Ovary (tissue), 7 donors: ENCODE measurements at regions not wholly inside any gene's neighbourhood (a gene's known extent, or its start where the extent isn't known, plus 50 kb on each side); places are given as distances from the start of the nearest gene placed in this dataset.

Experiments
- DNase-seq, 5 donors: peaks; one replicate each; pipeline ENCODE4 v3.0.0-alpha.2; 2019 to 2020
- H3K27ac ChIP-seq, 2 donors: fragments of 200-600 bp; one replicate each; pipeline versions ENCODE4 v1.5.1 to v1.8.0; 2019 to 2022
- H3K27me3 ChIP-seq: fragments of 200-600 bp; one replicate; pipeline ENCODE4 v1.8.0; 2022
- H3K36me3 ChIP-seq: fragments of 200-600 bp; sonication (generic); one replicate; pipeline ENCODE4 v1.5.1; 2019
- H3K4me1 ChIP-seq: one replicate; pipeline ENCODE4 v1.8.1; 2013; ENCODE audit warnings: mild to moderate bottlenecking, moderate library complexity; ENCODE audit not compliant: insufficient read depth
- H3K4me3 ChIP-seq: fragments of 200-600 bp; sonication (generic); one replicate; pipeline ENCODE4 v1.5.1; 2017
- H3K9me3 ChIP-seq, 2 donors: fragments of 200-600 bp in 1 of 2; sonication (generic) in 1 of 2; one replicate each; pipeline versions ENCODE4 v1.5.1 to v1.8.1; 2013 to 2019; ENCODE audit warnings: mild to moderate bottlenecking in 1 of 2, moderate library complexity in 1 of 2
- EP300 ChIP-seq: sonication (generic); formaldehyde crosslinking; IDR thresholded peaks from one replicate; pipeline ENCODE4 v1.6.1; 2017; ENCODE audit warnings: antibody characterized with exemption
- POLR2A ChIP-seq: fragments of 450-650 bp; IDR thresholded peaks from one replicate; pipeline ENCODE4 v1.6.1; 2017; ENCODE audit warnings: antibody characterized with exemption, mild to moderate bottlenecking, moderate library complexity
- WGBS, 3 donors: extraction: QIAGEN DNeasy Blood & Tissue Kit in 1 of 3; methylation state at CpG; one replicate each; pipeline versions ENCODE4 v1.1.5 to v1.1.7; 2013 to 2017; 5-methylcytosine and 5-hydroxymethylcytosine counted together
- intact Hi-C, 4 donors: fragments of 100-400 bp; cut with DNase I; formaldehyde crosslinking; loops; one replicate each; pipeline versions ENCODE4 v1.11.0 to v1.15.1; 2022 to 2023
- TF ChIP-seq, protein P1 (sequence below), 3 donors: fragments of 450-650 bp in 2 of 3; fragments of 200-600 bp in 1 of 3; IDR thresholded peaks; one replicate each; pipeline versions ENCODE4 v1.5.1 to v1.8.0; 2016 to 2022; ENCODE audit warnings: antibody characterized with exemption in 3 of 3, mild to moderate bottlenecking in 1 of 3
- donor health status: DM: no; HTN: no; CAD: no; lungs with moderate emphysema.
- donor health status: DM: no; HTN: no; CAD: no.
- donor health status: Bipolar disorder and iron deficiency.
- donor health status: DM: no; HTN: no; CAD: no.
- donor health status: DM: yes; HTN: yes; CAD: no.

DNA sequence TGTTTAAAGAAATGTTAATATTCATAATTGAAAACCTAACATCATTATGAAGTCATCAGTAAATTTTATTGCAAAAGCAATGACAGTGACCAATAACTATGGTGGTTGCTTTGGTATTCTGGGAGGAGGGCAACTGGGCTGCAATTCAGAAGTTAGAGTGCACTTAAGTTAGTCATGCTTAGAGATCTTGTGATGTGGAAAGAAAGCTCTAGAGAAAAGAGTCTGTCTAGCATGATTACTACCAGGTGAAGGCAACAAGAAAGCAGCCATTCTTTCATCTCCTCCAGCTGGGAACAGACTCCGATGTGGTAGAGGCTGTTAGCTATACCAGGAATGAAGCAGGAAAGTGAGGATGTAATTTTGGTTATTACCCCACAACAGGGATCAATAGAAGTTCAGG lies 625.6 kb downstream of the SI start:
- no peak for DNase-seq
- TF ChIP-seq POLR2A (no peak), EP300 (no peak)
- TF ChIP-seq, protein P1, sequence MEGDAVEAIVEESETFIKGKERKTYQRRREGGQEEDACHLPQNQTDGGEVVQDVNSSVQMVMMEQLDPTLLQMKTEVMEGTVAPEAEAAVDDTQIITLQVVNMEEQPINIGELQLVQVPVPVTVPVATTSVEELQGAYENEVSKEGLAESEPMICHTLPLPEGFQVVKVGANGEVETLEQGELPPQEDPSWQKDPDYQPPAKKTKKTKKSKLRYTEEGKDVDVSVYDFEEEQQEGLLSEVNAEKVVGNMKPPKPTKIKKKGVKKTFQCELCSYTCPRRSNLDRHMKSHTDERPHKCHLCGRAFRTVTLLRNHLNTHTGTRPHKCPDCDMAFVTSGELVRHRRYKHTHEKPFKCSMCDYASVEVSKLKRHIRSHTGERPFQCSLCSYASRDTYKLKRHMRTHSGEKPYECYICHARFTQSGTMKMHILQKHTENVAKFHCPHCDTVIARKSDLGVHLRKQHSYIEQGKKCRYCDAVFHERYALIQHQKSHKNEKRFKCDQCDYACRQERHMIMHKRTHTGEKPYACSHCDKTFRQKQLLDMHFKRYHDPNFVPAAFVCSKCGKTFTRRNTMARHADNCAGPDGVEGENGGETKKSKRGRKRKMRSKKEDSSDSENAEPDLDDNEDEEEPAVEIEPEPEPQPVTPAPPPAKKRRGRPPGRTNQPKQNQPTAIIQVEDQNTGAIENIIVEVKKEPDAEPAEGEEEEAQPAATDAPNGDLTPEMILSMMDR (IDR thresholded peaks at IDR 0.05), result no peak
- intact Hi-C loops, result no loop called here
- 88 to 95% (median 90%) methylated on average over 1 of the region's 1 CpG for WGBS, 3 donors
- H3K4me3 ChIP-seq, result no peak overlapping the region
- no peaks in the 10 kb centered on the region for H3K9me3 ChIP-seq
- no peaks in the 10 kb centered on the region for H3K36me3 ChIP-seq
- H3K27me3 ChIP-seq, result no peaks in the 10 kb centered on the region
- no peaks in the 10 kb centered on the region for H3K4me1 ChIP-seq
- H3K27ac ChIP-seq, result no peak overlapping the region

DNA sequence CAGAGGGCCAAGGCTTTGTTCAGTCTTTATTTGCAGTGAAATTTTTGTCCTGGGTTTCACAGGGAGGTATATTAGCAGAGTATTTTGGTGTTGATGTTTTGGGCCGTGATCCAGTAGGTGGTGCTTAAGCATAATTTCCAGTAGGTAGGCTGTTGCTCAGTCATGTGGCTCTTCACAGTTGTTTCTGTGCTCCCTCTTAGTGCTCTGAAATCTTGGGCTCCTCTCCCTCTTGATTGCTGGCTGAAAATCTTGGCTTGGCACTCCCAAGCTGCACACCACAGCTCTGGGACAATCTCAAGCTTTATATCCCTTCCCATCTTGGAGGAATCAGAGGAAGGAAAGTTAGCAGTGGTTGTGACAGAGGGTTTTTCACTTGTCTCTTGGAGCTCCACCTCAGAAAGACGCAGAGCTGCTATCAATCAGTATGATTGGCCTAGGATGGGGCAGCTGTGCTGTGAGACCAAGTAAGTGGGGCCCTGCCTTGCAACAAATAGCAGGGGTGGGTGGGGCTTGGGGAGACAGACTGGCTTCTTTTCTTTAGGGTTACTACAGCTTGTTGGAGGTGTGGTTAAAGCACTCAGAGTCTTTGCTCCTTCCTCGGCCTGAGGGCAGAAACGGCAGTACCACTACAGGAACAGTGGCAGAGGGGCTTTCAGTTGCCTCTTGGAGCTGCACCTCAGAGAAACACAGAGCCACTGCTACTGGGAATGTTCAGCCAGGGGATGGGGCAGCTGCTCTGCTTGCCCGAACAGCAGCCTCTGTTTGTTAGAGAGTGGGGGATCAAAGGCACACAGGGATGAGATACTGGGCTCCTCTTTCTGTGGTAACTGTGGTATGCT lies 627.0 kb downstream of the SI start:
- Histone ChIP-seq H3K36me3 (no peaks in the 10 kb centered on the region), H3K27me3 (no peaks in the 10 kb centered on the region), H3K27ac (no peak overlapping the region), H3K4me3 (no peak overlapping the region), H3K9me3 (no peaks in the 10 kb centered on the region), H3K4me1 (no peaks in the 10 kb centered on the region)
- intact Hi-C loops, result no loop called here
- TF ChIP-seq POLR2A (no peak), EP300 (no peak)
- TF ChIP-seq, protein P1 (IDR thresholded peaks at IDR 0.05), result no peak
- DNase-seq, result peak in 2 of 5 donors; percentile 29 to 43
- WGBS, 3 donors, result 66 to 81% (median 76%) methylated on average over 5 of the region's 5 CpGs

DNA sequence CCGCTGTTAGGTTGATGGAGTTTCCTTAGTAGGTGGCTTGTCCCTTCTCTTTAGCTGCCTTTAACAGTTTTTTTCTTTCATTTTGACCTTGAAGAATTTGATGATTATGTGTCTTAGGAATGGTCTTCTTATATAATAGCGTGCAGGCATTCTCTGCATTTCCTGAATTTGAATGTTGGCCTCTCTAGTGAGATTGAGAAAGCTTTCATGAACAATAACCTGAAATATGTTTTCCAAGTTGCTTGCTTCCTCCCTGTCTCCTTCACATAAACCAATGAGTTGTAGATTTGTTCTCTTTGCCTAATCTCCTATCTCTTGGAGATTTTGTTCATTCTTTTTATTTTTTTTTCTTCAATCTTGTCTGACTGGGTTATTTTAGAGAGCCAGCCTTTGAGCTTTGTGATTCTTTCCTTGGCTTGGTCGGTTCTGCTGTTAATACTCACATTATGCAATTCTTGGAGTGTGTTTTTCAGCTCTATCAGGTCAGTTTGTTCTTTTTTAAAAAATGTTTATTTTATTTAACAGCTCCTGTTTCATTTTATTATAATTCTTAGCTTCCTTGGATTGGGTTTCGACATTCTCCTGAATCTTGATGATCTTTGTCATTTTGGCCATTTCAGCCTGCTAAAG lies 627.9 kb downstream of the SI start:
- Histone ChIP-seq H3K27ac (no peak overlapping the region), H3K9me3 (no peaks in the 10 kb centered on the region), H3K36me3 (no peaks in the 10 kb centered on the region), H3K4me1 (no peaks in the 10 kb centered on the region), H3K4me3 (no peak overlapping the region), H3K27me3 (no peaks in the 10 kb centered on the region)
- DNase-seq, result no peak
- TF ChIP-seq, protein P1 (IDR thresholded peaks at IDR 0.05), result no peak
- TF ChIP-seq EP300 (no peak), POLR2A (no peak)
- 20 to 24% (median 22%) methylated on average over 4 of the region's 4 CpGs for WGBS, 3 donors
- intact Hi-C loops, result no loop called here

DNA sequence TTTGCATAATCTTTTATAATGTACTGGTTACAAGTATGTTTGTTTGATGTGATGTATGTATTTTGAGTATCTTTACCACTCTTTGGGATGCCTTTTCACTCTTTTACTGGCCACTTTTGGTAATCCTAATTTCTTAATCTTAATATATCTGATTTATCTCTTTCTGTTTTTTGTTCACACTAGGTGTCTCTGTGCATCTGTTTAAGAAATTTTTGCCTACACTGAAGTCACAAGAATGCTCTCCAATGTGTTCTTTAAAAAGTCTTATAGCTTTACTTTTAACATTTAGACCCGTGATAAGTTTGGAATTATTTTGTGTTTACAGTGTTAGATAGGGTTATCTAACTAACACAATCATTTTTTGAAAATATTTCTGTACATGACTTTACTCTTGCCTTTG lies 659.1 kb downstream of the SI start:
- 63 to 78% (median 75%) methylated on average over 1 of the region's 1 CpG for whole genome bisulfite sequencing, 3 donors
- H3K27ac ChIP-seq, result no peak overlapping the region

More for the DNA sequence above, 659.1 kb downstream of the SI start:
- Histone ChIP-seq H3K4me1 (no peaks in the 10 kb centered on the region), H3K36me3 (no peaks in the 10 kb centered on the region), H3K27me3 (no peaks in the 10 kb centered on the region), H3K4me3 (no peak overlapping the region), H3K9me3 (no peaks in the 10 kb centered on the region)
- no peak for DNase-seq
- TF ChIP-seq, protein P1 (IDR thresholded peaks at IDR 0.05), result no peak
- TF ChIP-seq EP300, result no peak
- intact Hi-C loops, result no loop called here
